HepG2 (cell line): ENCODE measurements at regions not wholly inside any gene's neighbourhood (a gene's known extent, or its start where the extent isn't known, plus 50 kb on each side); places are given as distances from the start of the nearest gene placed in this dataset.

ENCODE experiments used
- ATAC-seq: fragments of 200-7000 bp; cut with Tn5 transposase; 3 replicates; pipeline ENCODE4 v1.9.1; 2020; ENCODE audit warnings: mild to moderate bottlenecking, moderate library complexity
- BruUV-seq: library from RNA; stranded (reverse); fragments of 400-500 nt; replicated peaks from 2 replicates; lab custom pipeline; 2021; lab: Mats Ljungman, UMichigan
- CTCF ChIA-PET: fragments of 300-600 bp; formaldehyde crosslinking; extraction: SDS; loops from one replicate; lab custom pipeline; 2021; ENCODE audit warnings: low total read pairs, inconsistent platforms, low intra/inter-chr PET ratio; lab: Yijun Ruan, JAX
- POLR2A ChIA-PET: fragments of 350-600 bp; sonication (Branson Sonifier 250); formaldehyde crosslinking; loops from one replicate; lab custom pipeline; 2020; ENCODE audit warnings: antibody characterized with exemption, inconsistent platforms; lab: Yijun Ruan, JAX
- DNase-seq: peaks from one replicate; pipeline ENCODE4 v3.0.0-alpha.2; 2015; ENCODE audit warnings: low spot score
- FAIRE-seq: peaks from 3 replicates; lab custom pipeline; 2011; peaks lifted over from hg19 to GRCh38; lab: Jason Lieb, UNC
- H2AFZ ChIP-seq: one replicate; pipeline ENCODE4 v1.6.1; 2011; ENCODE audit warnings: low read length, inconsistent platforms
- H3K27ac ChIP-seq: fragments of 300-600 bp; 3 replicates; pipeline ENCODE4 v1.8.0; 2011; ENCODE audit warnings: mixed run types, mild to moderate bottlenecking, mixed read lengths, low read length, inconsistent platforms; ENCODE audit not compliant: insufficient read depth; ENCODE audit errors: extremely low read length
- H3K27me3 ChIP-seq, 2 experiments: fragments of 200-600 bp in 1 of 2; 2 replicates in 1 of 2; 3 replicates in 1 of 2; pipeline versions ENCODE4 v1.6.0 to v1.8.0; 2011; ENCODE audit warnings: low read length in 2 of 2, mild to moderate bottlenecking in 2 of 2, moderate library complexity in 2 of 2, inconsistent platforms in 1 of 2; ENCODE audit not compliant: insufficient read depth in 2 of 2, control insufficient read depth in 1 of 2
- H3K36me3 ChIP-seq, 2 experiments: fragments of 200-600 bp in 1 of 2; replicated peaks in 1 of 2; 2 replicates in 1 of 2; 3 replicates in 1 of 2; pipeline versions ENCODE4 v1.5.1 to v1.8.0; 2011; ENCODE audit warnings: low read length in 2 of 2, inconsistent platforms in 1 of 2; ENCODE audit not compliant: insufficient read depth in 2 of 2, control insufficient read depth in 1 of 2
- H3K4me1 ChIP-seq: 2 replicates; pipeline ENCODE4 v1.5.1; 2012; ENCODE audit warnings: low read length, inconsistent platforms; ENCODE audit not compliant: insufficient read depth
- H3K4me2 ChIP-seq: 2 replicates; pipeline ENCODE4 v1.6.0; 2011; ENCODE audit warnings: low read depth, low read length, inconsistent platforms
- H3K4me3 ChIP-seq, 3 experiments: fragments of 200-600 bp in 1 of 3; sonication (generic), shearing (Covaris generic) in 1 of 3; replicated peaks in 1 of 3; 2 replicates each; pipeline ENCODE4 v1.5.1; 2011 to 2016; ENCODE audit warnings: low read length in 3 of 3, inconsistent platforms in 2 of 3, low read depth in 2 of 3, mild to moderate bottlenecking in 2 of 3, control low read depth in 1 of 3, mixed read lengths in 1 of 3; ENCODE audit not compliant: insufficient read depth in 1 of 3
- H3K79me2 ChIP-seq: one replicate; pipeline ENCODE4 v1.6.1; 2011; ENCODE audit warnings: low read length, inconsistent platforms; ENCODE audit not compliant: insufficient read depth
- H3K9ac ChIP-seq: 2 replicates; pipeline ENCODE4 v1.6.0; 2011; ENCODE audit warnings: mild to moderate bottlenecking, low read depth, low read length, inconsistent platforms; ENCODE audit not compliant: insufficient read depth
- H3K9me3 ChIP-seq: 2 replicates; pipeline ENCODE4 v1.5.1; 2012; ENCODE audit warnings: mild to moderate bottlenecking, low read length
- H4K20me1 ChIP-seq: 2 replicates; pipeline ENCODE4 v1.6.0; 2011; ENCODE audit warnings: inconsistent platforms, mild to moderate bottlenecking, low read length, moderate library complexity; ENCODE audit not compliant: insufficient read depth
- ATF4 ChIP-seq, 2 experiments: fragments of 450-650 bp in 1 of 2; sonication (generic) in 1 of 2; formaldehyde crosslinking; IDR thresholded peaks; 2 replicates each; pipeline versions ENCODE4 v1.5.0 to v1.8.0; 2020 to 2022; ENCODE audit warnings: mild to moderate bottlenecking in 1 of 2, missing genetic modification reagents in 1 of 2
- HOXA5 ChIP-seq: sonication (generic); formaldehyde crosslinking; IDR thresholded peaks from 2 replicates; pipeline ENCODE4 v1.4.0; 2020; ENCODE audit warnings: missing genetic modification reagents
- NAIF1 ChIP-seq: sonication (generic); formaldehyde crosslinking; IDR thresholded peaks from 2 replicates; pipeline ENCODE4 v1.5.0; 2020; ENCODE audit warnings: mild to moderate bottlenecking, missing genetic modification reagents, borderline replicate concordance
- RELA ChIP-seq: sonication (generic); formaldehyde crosslinking; IDR thresholded peaks from 2 replicates; pipeline ENCODE4 v1.4.0; 2020; ENCODE audit warnings: missing genetic modification reagents
- YY1 ChIP-seq: IDR thresholded peaks from 2 replicates; pipeline ENCODE4 v1.6.1; 2011; ENCODE audit warnings: low read length, low read depth, moderate library complexity, mild to moderate bottlenecking; ENCODE audit not compliant: insufficient read depth, insufficient replicate concordance
- ZBTB33 ChIP-seq: sonication (generic); formaldehyde crosslinking; IDR thresholded peaks from 2 replicates; pipeline ENCODE4 v1.4.0; 2020; ENCODE audit warnings: missing genetic modification reagents
- ZFP1 ChIP-seq: IDR thresholded peaks from 2 replicates; pipeline ENCODE4 v1.6.1; 2016
- ZNF839 ChIP-seq: sonication (generic); formaldehyde crosslinking; IDR thresholded peaks from 2 replicates; pipeline ENCODE4 v1.4.0; 2020; ENCODE audit warnings: missing genetic modification reagents, mild to moderate bottlenecking, borderline replicate concordance
- WGBS: methylation state at CpG from one replicate; pipeline ENCODE4 v1.1.6; 2017; ENCODE audit warnings: low lambda C conversion rate; 5-methylcytosine and 5-hydroxymethylcytosine counted together
- in situ Hi-C: cut with HindIII; loops from 2 replicates; pipeline ENCODE4 v1.10.0; 2017; ENCODE audit warnings: low pct_unique_long_range_greater_than_20kb; ENCODE audit not compliant: extremely low pct_ligation_motif_present
- intact Hi-C: fragments of 100-400 bp; cut with micrococcal nuclease; formaldehyde crosslinking; loops from one replicate; pipeline ENCODE4 v1.10.0; 2022; ENCODE audit not compliant: unreplicated experiment
- TF ChIP-seq, protein P1 (sequence below): sonication (generic); formaldehyde crosslinking; IDR thresholded peaks from 2 replicates; pipeline ENCODE4 v1.4.0; 2020; ENCODE audit warnings: missing genetic modification reagents; ENCODE audit errors: not compliant biosample characterization

DNA sequence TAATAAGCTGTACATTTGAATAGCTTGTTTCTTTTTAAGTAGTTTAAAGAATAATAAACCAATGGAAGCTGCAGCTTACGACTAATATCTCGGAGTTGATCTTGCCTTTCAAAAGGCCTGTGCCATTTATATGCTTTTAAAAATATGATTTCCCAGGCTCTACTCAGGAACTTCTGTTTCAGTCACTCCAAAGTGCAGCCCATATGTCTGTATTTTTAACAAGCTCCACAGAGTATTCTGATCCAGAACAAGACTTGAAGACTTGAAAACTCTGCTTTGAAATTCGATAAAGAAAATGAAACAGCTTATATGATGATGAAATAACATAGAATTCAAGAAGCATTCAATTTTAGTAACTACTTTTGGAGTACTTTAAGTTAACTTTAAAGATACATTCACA, 79.1 kb upstream of the PLPPR4 start:
- CTCF ChIA-PET: no interaction called here
- Histone ChIP-seq H3K9me3 (no peaks in the 10 kb centered on the region), H3K36me3 (no peaks in the 10 kb centered on the region), H3K27ac (no peak overlapping the region), H3K9ac (no peak overlapping the region), H4K20me1 (no peaks in the 10 kb centered on the region), H3K4me3 (no peak overlapping the region), H3K4me2 (no peak overlapping the region), H3K4me1 (no peaks in the 10 kb centered on the region), H3K79me2 (no peaks in the 10 kb centered on the region), H2AFZ (no peak overlapping the region), H3K27me3 (no peaks in the 10 kb centered on the region)
- no peak for ATAC-seq
- 3% methylated on average over 3 of the region's 3 CpGs for WGBS
- DNase-seq: no peak
- in situ Hi-C loops (no loop called here), intact Hi-C loops (no loop called here)
- no peak for TF ChIP-seq HOXA5 (CRISPR knock-in tag)
- TF ChIP-seq ATF4 (CRISPR knock-in tag; IDR thresholded peaks at IDR 0.05): no peak
- no peak for TF ChIP-seq YY1
- TF ChIP-seq ZFP1: no peak
- no peak for TF ChIP-seq ZNF839 (CRISPR knock-in tag)
- no peak for TF ChIP-seq RELA (CRISPR knock-in tag)
- TF ChIP-seq NAIF1: no peak
- no peak for TF ChIP-seq ZBTB33 (CRISPR knock-in tag)
- TF ChIP-seq, protein P1, sequence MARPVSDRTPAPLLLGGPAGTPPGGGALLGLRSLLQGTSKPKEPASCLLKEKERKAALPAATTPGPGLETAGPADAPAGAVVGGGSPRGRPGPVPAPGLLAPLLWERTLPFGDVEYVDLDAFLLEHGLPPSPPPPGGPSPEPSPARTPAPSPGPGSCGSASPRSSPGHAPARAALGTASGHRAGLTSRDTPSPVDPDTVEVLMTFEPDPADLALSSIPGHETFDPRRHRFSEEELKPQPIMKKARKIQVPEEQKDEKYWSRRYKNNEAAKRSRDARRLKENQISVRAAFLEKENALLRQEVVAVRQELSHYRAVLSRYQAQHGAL: no peak
- POLR2A ChIA-PET: no interaction called here
- BruUV-seq: no TSS peak
- no peak for FAIRE-seq
